Naive thymus-derived CD4-positive, alpha-beta T cell (primary cell): ENCODE measurements at regions not wholly inside any gene's neighbourhood (a gene's known extent, or its start where the extent isn't known, plus 50 kb on each side); places are given as distances from the start of the nearest gene placed in this dataset.

Source experiments
- ATAC-seq: fragments of 150-1000 bp; cut with Tn5 transposase; 2 replicates; pipeline ENCODE4 v1.10.0; 2021; ENCODE audit warnings: mild to moderate bottlenecking, moderate library complexity
- CTCF ChIA-PET: fragments of 350-600 bp; sonication (Branson Sonifier 250); formaldehyde crosslinking; loops from one replicate; lab custom pipeline; 2021; ENCODE audit warnings: antibody characterized with exemption; lab: Charles Lee
- POLR2A ChIA-PET: fragments of 350-600 bp; sonication (Branson Sonifier 250); formaldehyde crosslinking; loops from one replicate; lab custom pipeline; 2021; ENCODE audit warnings: antibody characterized with exemption, inconsistent platforms; lab: Charles Lee
- DNase-seq, 9 donors: peaks; one replicate each; pipeline versions ENCODE4 v3.0.0 to v3.0.0-alpha.2; 2020 to 2022; ENCODE audit warnings: mixed read lengths in 1 of 9
- H3K27ac ChIP-seq: one replicate; pipeline ENCODE4 v1.7.0; 2013; ENCODE audit warnings: mild to moderate bottlenecking, low read depth, low read length, moderate library complexity
- H3K27me3 ChIP-seq, 2 donors: one replicate each; pipeline ENCODE4 v1.7.0; 2013; ENCODE audit warnings: low read length in 2 of 2, mild to moderate bottlenecking in 2 of 2, moderate library complexity in 2 of 2; ENCODE audit not compliant: control insufficient read depth in 2 of 2, insufficient read depth in 2 of 2
- H3K36me3 ChIP-seq, 3 experiments: 1 replicate in 2 of 3; 2 replicates in 1 of 3; pipeline ENCODE4 v1.7.0; 2013; ENCODE audit warnings: low read length in 3 of 3, mild to moderate bottlenecking in 3 of 3, moderate library complexity in 1 of 3; ENCODE audit not compliant: insufficient read depth in 3 of 3, control insufficient read depth in 2 of 3
- H3K4me1 ChIP-seq, 2 donors: one replicate each; pipeline ENCODE4 v1.7.0; 2013; ENCODE audit warnings: low read length in 2 of 2, mild to moderate bottlenecking in 2 of 2, moderate library complexity in 1 of 2; ENCODE audit not compliant: control insufficient read depth in 2 of 2, insufficient read depth in 2 of 2
- H3K4me3 ChIP-seq: 2 replicates; pipeline ENCODE4 v1.7.0; 2013; ENCODE audit warnings: mild to moderate bottlenecking, low read length
- H3K9me3 ChIP-seq, 3 experiments: 1 replicate in 2 of 3; 2 replicates in 1 of 3; pipeline ENCODE4 v1.7.0; 2013; ENCODE audit warnings: low read length in 3 of 3; ENCODE audit not compliant: control insufficient read depth in 2 of 3
- H3K27ac Mint-ChIP-seq, 9 donors: one replicate each; pipeline ENCODE4 v1.8.0; 2020 to 2022; ENCODE audit warnings: mixed read lengths in 9 of 9, mild to moderate bottlenecking in 8 of 9, moderate library complexity in 5 of 9, inconsistent platforms in 2 of 9
- H3K27me3 Mint-ChIP-seq, 5 donors: one replicate each; pipeline ENCODE4 v1.8.0; 2021 to 2022; ENCODE audit warnings: mixed read lengths in 5 of 5, mild to moderate bottlenecking in 1 of 5
- H3K36me3 Mint-ChIP-seq, 5 donors: one replicate each; pipeline ENCODE4 v1.8.0; 2020 to 2022; ENCODE audit warnings: mixed read lengths in 5 of 5, mild to moderate bottlenecking in 3 of 5, inconsistent platforms in 1 of 5
- H3K4me1 Mint-ChIP-seq, 7 donors: one replicate each; pipeline ENCODE4 v1.8.0; 2020 to 2022; ENCODE audit warnings: mixed read lengths in 7 of 7, mild to moderate bottlenecking in 3 of 7, inconsistent platforms in 1 of 7
- H3K4me3 Mint-ChIP-seq, 10 donors: one replicate each; pipeline ENCODE4 v1.8.0; 2020 to 2022; ENCODE audit warnings: mild to moderate bottlenecking in 10 of 10, mixed read lengths in 10 of 10, moderate library complexity in 6 of 10, inconsistent platforms in 2 of 10
- H3K9me3 Mint-ChIP-seq, 11 donors: one replicate each; pipeline ENCODE4 v1.8.0; 2020 to 2022; ENCODE audit warnings: mixed read lengths in 11 of 11, mild to moderate bottlenecking in 4 of 11, inconsistent platforms in 1 of 11, moderate library complexity in 1 of 11
- intact Hi-C, 2 donors: fragments of 100-400 bp; cut with micrococcal nuclease; formaldehyde crosslinking; loops; one replicate each; pipeline ENCODE4 v1.15.1; 2023

DNA sequence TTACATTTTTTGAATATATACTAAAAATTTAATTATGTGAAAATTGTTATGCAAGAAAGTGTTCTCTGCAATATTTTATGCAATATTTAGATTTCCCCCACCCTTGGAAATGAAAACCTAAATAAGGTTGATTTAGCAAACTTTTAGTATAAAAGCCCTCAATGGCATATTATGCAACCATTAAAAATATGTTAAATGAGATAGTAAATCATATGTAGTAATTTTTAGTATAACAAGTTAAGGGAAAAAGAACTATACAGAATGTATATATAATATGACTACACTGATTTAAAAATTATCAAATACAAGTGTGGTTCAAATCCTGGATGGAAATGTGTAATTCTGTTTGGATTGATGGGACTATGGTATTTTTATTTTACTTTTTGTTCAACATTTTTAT is 116.9 kb upstream of the MEF2C start:
- Histone ChIP-seq H3K36me3 (no peaks in the 10 kb centered on the region), H3K27me3 (no peaks in the 10 kb centered on the region), H3K4me3 (no peak overlapping the region), H3K27ac (no peak overlapping the region), H3K4me1 (no peaks in the 10 kb centered on the region), H3K9me3 (no peaks in the 10 kb centered on the region)
- no peak overlapping the region for H3K27ac Mint-ChIP-seq
- intact Hi-C loops, result no loop called here
- H3K4me3 Mint-ChIP-seq, result no peak overlapping the region
- DNase-seq, result no peak
- ATAC-seq, result no peak
- H3K27me3 Mint-ChIP-seq, result no peaks in the 10 kb centered on the region
- no peaks in the 10 kb centered on the region for H3K4me1 Mint-ChIP-seq
- CTCF ChIA-PET, result no interaction called here
- peaks cover 0 to 6% (median 0%) of the 10 kb centered on the region in 11 donors for H3K9me3 Mint-ChIP-seq
- no peaks in the 10 kb centered on the region for H3K36me3 Mint-ChIP-seq
- POLR2A ChIA-PET, result no interaction called here

DNA sequence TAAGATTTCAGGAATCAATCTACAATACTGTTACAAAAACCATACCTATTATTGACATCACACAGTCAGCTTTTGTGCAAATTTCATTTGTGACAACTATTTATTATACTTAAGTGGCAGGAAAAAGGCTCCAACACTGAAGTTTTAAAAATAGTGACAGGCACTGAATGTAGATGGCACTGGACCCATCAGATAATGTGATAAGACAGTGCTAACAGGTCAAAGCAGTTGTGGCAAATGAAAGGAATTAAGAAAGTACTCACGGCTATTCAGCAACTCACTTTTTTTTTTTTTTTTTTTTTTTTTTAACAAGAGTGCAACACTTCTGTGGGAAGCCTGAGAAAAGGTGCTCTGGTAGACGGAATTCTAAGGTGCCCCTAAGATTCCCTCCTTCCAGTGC is 115.0 kb upstream of the MEF2C start:
- DNase-seq (no peak), ATAC-seq (no peak)
- ChIA-PET POLR2A (no interaction called here), CTCF (no interaction called here)
- H3K27ac Mint-ChIP-seq, result no peak overlapping the region
- H3K4me1 Mint-ChIP-seq, result no peaks in the 10 kb centered on the region
- H3K27me3 Mint-ChIP-seq, result no peaks in the 10 kb centered on the region
- H3K9me3 ChIP-seq, result no peaks in the 10 kb centered on the region
- no peaks in the 10 kb centered on the region for H3K4me1 ChIP-seq
- intact Hi-C loops, result no loop called here
- no peaks in the 10 kb centered on the region for H3K27me3 ChIP-seq
- H3K9me3 Mint-ChIP-seq, result peaks cover 0 to 5% (median 0%) of the 10 kb centered on the region in 11 donors
- H3K36me3 ChIP-seq, result no peaks in the 10 kb centered on the region
- H3K36me3 Mint-ChIP-seq, result no peaks in the 10 kb centered on the region
- H3K4me3 ChIP-seq, result no peak overlapping the region
- no peak overlapping the region for H3K4me3 Mint-ChIP-seq
- H3K27ac ChIP-seq, result no peak overlapping the region

- CTCF ChIA-PET, result no interaction called here
- Histone ChIP-seq H3K9me3 (no peaks in the 10 kb centered on the region), H3K4me3 (no peak overlapping the region), H3K36me3 (no peaks in the 10 kb centered on the region), H3K27me3 (no peaks in the 10 kb centered on the region), H3K4me1 (no peaks in the 10 kb centered on the region), H3K27ac (no peak overlapping the region)
- no peak for DNase-seq
- no peak overlapping the region for H3K4me3 Mint-ChIP-seq
- no peak for ATAC-seq
- peaks cover 0 to 12% (median 0%) of the 10 kb centered on the region in 11 donors for H3K9me3 Mint-ChIP-seq
- H3K27ac Mint-ChIP-seq, result no peak overlapping the region
- no peaks in the 10 kb centered on the region for H3K36me3 Mint-ChIP-seq
- intact Hi-C loops, result no loop called here
- peaks cover 0 to 8% (median 0%) of the 10 kb centered on the region in 7 donors for H3K4me1 Mint-ChIP-seq
- POLR2A ChIA-PET, result no interaction called here
- no peaks in the 10 kb centered on the region for H3K27me3 Mint-ChIP-seq
Observed at GRCh38 chr5:88984040-88984439, 101.1 kb upstream of the MEF2C start.

GRCh38 chr5:88979726-88980125 is 96.7 kb upstream of the MEF2C start:
- Mint-ChIP-seq H3K4me1 (peaks cover 0 to 8% (median 0%) of the 10 kb centered on the region in 7 donors), H3K27me3 (no peaks in the 10 kb centered on the region), H3K36me3 (no peaks in the 10 kb centered on the region), H3K9me3 (peaks cover 0 to 12% (median 0%) of the 10 kb centered on the region in 11 donors), H3K4me3 (no peak overlapping the region), H3K27ac (no peak overlapping the region)
- Histone ChIP-seq H3K9me3 (no peaks in the 10 kb centered on the region), H3K4me1 (no peaks in the 10 kb centered on the region), H3K36me3 (no peaks in the 10 kb centered on the region), H3K27me3 (no peaks in the 10 kb centered on the region), H3K27ac (no peak overlapping the region), H3K4me3 (no peak overlapping the region)
- intact Hi-C loops, result no loop called here
- CTCF ChIA-PET, result no interaction called here
- ATAC-seq, result no peak
- no peak for DNase-seq
- POLR2A ChIA-PET, result no interaction called here

GRCh38 chr5:88979244-88979643 is 96.3 kb upstream of the MEF2C start:
- Histone ChIP-seq H3K9me3 (no peaks in the 10 kb centered on the region), H3K4me1 (no peaks in the 10 kb centered on the region), H3K27ac (no peak overlapping the region), H3K4me3 (no peak overlapping the region), H3K27me3 (no peaks in the 10 kb centered on the region), H3K36me3 (no peaks in the 10 kb centered on the region)
- Mint-ChIP-seq H3K9me3 (peaks cover 0 to 12% (median 0%) of the 10 kb centered on the region in 11 donors), H3K36me3 (no peaks in the 10 kb centered on the region), H3K27ac (no peak overlapping the region), H3K27me3 (no peaks in the 10 kb centered on the region), H3K4me3 (no peak overlapping the region), H3K4me1 (peaks cover 0 to 8% (median 0%) of the 10 kb centered on the region in 7 donors)
- ATAC-seq (no peak), DNase-seq (no peak)
- intact Hi-C loops, result no loop called here
- ChIA-PET POLR2A (no interaction called here), CTCF (no interaction called here)

DNA sequence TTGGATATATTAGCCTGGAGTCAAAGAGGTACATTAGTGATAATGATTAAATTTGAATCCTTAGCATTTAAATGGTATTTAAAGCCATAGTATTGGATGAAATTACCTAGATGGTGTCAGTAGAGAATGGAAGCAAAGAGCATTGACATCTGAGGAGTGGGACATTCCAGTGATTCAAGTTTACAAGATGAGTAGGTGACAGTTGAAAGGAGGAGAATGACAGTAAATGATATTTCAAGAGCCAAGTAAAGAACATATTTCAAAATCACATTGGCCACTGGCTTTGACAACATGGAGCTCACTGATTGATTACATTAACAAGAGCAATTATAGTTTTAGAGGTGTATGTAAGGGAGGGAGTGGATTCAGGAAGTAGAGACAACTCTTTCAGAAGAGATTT is 93.9 kb upstream of the MEF2C start:
- no peaks in the 10 kb centered on the region for H3K36me3 Mint-ChIP-seq
- H3K36me3 ChIP-seq, result no peaks in the 10 kb centered on the region
- no peak overlapping the region for H3K4me3 Mint-ChIP-seq

GRCh38 chr5:88967633-88968585 is 84.9 kb upstream of the MEF2C start:
- Histone ChIP-seq H3K4me3 (no peak overlapping the region), H3K27ac (no peak overlapping the region), H3K4me1 (no peaks in the 10 kb centered on the region), H3K27me3 (no peaks in the 10 kb centered on the region), H3K36me3 (no peaks in the 10 kb centered on the region), H3K9me3 (no peaks in the 10 kb centered on the region)
- no peaks in the 10 kb centered on the region for H3K36me3 Mint-ChIP-seq
- ATAC-seq (no peak), DNase-seq (no peak)
- CTCF ChIA-PET, result no interaction called here
- no peaks in the 10 kb centered on the region for H3K4me1 Mint-ChIP-seq
- no peak overlapping the region for H3K27ac Mint-ChIP-seq
- H3K27me3 Mint-ChIP-seq, result no peaks in the 10 kb centered on the region
- intact Hi-C loops, result no loop called here
- no peak overlapping the region for H3K4me3 Mint-ChIP-seq
- peaks cover 0 to 7% (median 0%) of the 10 kb centered on the region in 11 donors for H3K9me3 Mint-ChIP-seq
- POLR2A ChIA-PET, result no interaction called here

More for the DNA sequence above, 93.9 kb upstream of the MEF2C start:
- DNase-seq (no peak), ATAC-seq (no peak)
- H3K4me1 ChIP-seq, result no peaks in the 10 kb centered on the region
- Mint-ChIP-seq H3K4me1 (peaks cover 0 to 8% (median 0%) of the 10 kb centered on the region in 7 donors), H3K27ac (no peak overlapping the region), H3K27me3 (no peaks in the 10 kb centered on the region), H3K9me3 (peaks cover 0 to 9% (median 0%) of the 10 kb centered on the region in 11 donors)
- ChIA-PET POLR2A (no interaction called here), CTCF (no interaction called here)
- H3K4me3 ChIP-seq, result no peak overlapping the region
- no peaks in the 10 kb centered on the region for H3K27me3 ChIP-seq
- H3K9me3 ChIP-seq, result no peaks in the 10 kb centered on the region
- no peak overlapping the region for H3K27ac ChIP-seq
- intact Hi-C loops, result no loop called here
